NCI-H1930 (cell line): ENCODE measurements at regions not wholly inside any gene's neighbourhood (a gene's known extent, or its start where the extent isn't known, plus 50 kb on each side); places are given as distances from the start of the nearest gene placed in this dataset.

Experiments used
- DNase-seq, 2 experiments: peaks; one replicate each; lab custom pipeline; 2025; lab: John Stamatoyannopoulos, UW

- no peak for DNase-seq
Observed at GRCh38 chr2:188142088-188142487, 149.6 kb upstream of the GULP1 start.

GRCh38 chr2:188142636-188143295, 148.9 kb upstream of the GULP1 start:
- no peak for DNase-seq

DNA sequence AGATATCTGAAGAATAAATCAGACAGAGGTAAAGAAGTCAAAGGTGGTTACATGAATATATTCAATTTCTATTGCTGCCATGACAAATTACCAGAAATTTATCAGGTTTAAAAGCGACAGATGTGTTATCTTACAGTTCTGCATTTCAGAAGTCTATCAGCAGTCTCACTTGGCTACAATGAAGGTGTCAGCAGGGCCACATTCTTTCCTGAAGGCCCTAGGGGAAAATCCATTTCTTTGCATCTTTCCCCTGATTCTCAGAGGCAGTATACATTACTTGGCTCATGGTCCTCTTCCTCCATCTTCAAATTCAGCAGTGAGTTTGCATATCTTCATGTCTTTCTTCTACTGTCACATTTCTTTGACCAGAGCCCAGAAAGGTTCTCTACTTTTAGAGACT, 145.8 kb upstream of the GULP1 start:
- no peak for DNase-seq

DNA sequence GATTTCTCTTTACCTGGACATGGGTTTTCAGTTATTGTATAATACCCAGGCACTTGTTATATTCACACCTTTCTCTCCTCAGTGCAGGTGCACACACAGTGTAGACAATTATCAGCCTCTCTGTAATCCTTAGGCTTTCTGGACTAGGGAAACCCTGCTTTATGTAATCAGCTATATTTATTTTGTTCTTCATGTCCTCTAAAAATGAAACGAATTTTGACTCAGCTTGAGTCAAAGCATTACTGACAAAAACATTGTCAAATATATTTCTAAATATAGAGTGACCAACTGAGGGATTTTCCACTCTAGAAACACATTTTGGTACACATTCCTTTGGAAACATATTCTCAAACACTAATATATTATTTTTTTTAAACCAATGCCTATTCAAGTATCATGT, 144.8 kb upstream of the GULP1 start:
- no peak for DNase-seq

DNA sequence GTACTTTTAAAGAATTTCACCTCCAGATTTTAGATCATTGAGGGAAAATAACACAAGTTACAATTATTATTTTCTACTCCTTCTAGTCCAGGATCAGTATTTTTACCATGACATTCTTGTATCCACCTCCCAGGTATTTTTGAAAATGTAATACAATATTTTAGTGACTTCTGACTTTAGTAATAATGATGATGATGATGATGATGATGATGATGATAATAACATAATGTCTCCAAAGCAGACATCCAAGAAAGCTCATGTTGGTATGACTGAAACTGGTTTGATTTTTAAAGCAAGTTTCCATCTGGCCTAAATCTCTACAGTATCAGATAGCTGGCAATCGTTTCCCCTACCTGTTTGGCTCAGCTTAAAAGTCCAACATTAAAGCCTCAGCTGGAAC, 140.0 kb upstream of the GULP1 start:
- DNase-seq: no peak

- DNase-seq: no peak
Observed at GRCh38 chr2:188158337-188159100, 133.2 kb upstream of the GULP1 start.

- no peak for DNase-seq
Observed at GRCh38 chr2:188159484-188159883, 132.2 kb upstream of the GULP1 start.

- no peak for DNase-seq
Observed at GRCh38 chr2:188170356-188170755, 121.3 kb upstream of the GULP1 start.

GRCh38 chr2:188176620-188177019, 115.1 kb upstream of the GULP1 start:
- no peak for DNase-seq

DNA sequence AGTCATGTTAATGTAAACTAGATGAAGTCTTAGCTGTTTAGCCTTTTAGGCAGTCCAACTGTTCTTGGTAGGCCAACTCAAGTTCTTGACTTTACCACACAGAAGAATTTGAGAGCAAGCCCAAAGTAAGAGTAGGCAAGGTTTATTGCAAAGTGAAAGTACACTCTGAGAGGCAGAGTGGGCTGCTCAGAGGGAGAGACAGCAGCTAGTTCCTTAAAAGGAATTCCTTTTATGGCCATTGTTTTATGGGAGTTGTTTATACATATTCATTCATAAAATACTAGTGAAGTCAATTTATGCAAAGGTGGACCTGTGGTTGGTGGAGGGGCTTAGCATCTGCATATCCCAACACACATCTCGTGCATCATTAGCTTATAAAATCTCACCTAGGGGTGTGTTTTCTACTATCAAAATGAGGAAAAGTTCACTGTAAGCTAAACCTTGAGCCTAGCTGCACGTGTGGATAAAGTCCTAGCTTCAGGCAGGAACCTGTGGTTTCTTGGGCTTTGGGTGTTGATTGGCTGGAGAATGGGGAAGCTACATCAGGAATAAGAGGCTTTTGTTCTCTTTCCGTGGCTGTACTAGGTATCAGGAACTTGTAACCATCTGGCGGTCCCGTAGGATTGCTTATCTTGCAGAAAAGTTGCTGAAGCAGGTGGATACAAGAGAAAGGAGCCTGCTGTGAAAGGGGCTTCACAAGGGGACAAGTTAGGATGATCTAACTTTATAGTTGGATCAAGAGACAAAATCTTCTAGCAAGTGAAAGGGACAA, 110.4 kb upstream of the GULP1 start:
- DNase-seq: no peak

DNA sequence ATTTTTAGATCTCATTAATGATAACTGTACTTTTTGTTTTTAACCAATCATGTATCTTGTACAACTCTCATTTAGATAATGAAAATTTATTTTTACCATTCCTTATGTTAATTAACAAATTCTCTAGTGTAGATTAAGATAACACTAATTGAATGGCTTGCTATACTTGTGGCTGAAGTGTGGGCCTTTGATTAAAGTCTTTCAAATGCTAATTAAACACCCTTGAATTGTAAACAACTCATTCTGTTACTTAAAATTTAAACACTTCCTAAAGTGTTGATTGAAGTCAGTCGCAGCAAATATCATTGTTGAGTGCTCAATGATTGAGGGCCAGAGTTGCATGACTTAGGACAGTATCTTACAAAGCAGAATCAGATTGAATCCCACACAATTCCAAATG, 109.8 kb upstream of the GULP1 start:
- DNase-seq: no peak

GRCh38 chr2:188187726-188188125, 103.9 kb upstream of the GULP1 start:
- DNase-seq: no peak

- DNase-seq: no peak
Observed at GRCh38 chr2:188189356-188189755, 102.3 kb upstream of the GULP1 start.

DNA sequence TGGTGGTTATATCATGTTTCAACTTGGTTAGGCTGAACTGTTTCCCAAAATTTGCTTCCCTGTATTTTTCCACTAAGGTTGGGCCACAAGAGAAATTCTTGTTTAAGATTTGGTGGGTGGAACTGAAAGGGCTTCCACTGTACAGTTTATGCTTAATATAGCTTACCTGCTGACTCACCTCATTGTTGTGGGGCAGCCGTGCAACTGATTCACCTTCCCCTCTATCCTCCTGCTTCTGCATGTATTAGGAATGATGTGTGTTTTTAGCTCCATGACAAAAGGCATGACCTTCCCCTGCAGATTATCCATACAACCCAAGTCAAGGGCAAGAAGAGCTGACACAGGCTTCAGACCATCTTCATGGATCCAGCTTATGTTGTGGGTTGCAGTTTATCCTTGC, 98.4 kb upstream of the GULP1 start:
- DNase-seq: no peak

- DNase-seq: no peak
Observed at GRCh38 chr2:188196343-188197008, 95.2 kb upstream of the GULP1 start.

DNA sequence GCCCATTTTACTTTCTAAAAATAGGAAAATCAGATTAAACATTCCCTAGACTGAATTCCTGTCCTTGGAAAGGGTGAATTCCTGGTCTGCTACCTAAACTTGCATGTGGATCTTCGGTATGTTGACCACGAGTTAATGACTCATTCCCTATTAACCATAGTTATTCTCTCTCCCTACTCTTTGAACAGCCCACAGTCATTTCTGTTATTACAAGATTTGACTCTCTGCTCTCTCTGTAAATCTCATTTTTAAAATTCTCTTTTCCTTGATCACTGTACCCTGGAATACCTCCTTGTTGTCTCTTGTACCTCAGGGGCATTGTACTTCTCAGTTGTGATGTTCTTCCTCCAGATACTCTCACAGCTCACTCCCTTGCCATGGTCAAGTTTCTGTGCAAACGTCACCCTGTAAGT, 92.0 kb upstream of the GULP1 start:
- no peak for DNase-seq

GRCh38 chr2:188201639-188202038, 90.0 kb upstream of the GULP1 start:
- no peak for DNase-seq

DNA sequence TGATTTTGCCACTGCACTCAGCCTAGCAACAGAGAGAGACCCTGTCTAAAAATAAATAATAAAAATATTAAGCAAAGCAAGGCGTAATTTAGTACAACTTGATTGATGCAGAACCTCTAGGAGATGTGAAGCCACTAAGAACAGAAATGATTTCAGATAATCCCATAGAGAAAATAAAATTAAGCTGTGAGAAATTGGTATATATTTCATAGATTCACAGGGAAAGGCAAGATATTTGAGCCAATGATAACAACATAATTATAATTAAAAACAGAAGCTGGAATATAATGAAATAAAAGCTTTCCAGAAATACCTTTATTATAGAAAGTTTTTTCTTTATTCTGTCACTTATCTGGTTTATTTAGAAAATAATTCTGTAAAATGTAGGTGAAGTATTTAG, 88.9 kb upstream of the GULP1 start:
- no peak for DNase-seq

DNA sequence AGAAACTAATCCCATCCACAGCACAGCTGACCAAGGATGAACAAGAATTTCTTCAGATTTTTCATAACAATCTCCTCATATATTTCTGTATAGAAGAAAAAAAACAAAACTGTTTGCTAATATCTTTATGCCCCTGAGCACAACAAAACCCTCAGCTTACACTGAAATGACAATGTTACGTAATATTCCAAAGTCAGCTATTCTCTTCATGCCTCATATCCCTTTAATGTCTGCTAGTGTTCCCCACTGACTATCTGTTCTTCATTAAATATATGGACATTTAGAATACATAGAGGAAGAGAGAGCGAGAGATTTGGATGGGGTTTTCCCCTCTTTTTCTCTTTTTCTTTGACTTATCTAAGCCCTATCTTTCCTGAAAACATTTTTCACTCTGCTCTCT, 87.9 kb upstream of the GULP1 start:
- DNase-seq: no peak

GRCh38 chr2:188204824-188205223, 86.8 kb upstream of the GULP1 start:
- DNase-seq: no peak

GRCh38 chr2:188207554-188207953, 84.1 kb upstream of the GULP1 start:
- DNase-seq: no peak

DNA sequence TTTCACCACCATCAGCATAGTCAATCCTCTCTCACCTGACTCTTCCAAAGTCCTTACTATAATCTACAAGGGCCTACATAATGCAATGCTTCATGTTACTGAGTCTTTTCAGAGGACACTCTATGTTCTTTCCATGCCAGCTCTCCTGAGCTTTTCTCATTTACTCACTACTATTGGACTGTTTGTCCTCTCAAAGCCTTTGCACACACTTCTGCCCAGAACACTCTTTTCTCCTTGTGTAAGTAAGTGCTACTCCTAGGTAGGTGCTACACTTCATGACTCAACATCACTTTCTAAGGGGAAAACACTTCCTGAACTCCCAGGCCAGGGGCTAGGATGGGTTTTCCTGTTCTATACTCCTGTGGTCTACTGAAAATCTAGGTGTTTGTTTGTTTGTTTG, 82.5 kb upstream of the GULP1 start:
- no peak for DNase-seq

DNA sequence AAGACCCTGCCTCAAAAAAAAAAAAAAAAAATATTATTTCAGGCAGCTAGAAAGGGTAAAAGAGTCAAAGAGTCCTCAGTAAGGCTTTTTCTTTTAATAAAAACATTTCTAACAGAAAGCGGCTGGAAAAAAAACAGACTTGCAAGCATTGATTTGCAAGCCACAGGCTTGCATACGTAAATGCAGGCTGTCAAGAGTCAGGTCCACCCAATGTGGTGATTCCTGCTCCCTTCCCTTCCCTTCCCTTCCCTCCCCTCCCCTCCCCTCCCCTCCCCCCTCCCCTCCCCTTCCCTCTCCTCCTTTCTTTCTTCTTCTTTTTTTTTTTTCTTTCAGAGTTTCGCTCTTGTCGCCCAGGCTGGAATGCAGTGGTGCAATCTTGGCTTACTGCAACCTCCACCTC, 74.4 kb upstream of the GULP1 start:
- DNase-seq: no peak
